ENCODE measurements at regions not wholly inside any gene's neighbourhood (a gene's known extent, or its start where the extent isn't known, plus 50 kb on each side); places are given as distances from the start of the nearest gene placed in this dataset.
"Not testable (repeated sequence)": the region's sequence is repeated elsewhere in the genome, so short reads cannot be mapped to it uniquely, and the experiment has no call there.

DNA sequence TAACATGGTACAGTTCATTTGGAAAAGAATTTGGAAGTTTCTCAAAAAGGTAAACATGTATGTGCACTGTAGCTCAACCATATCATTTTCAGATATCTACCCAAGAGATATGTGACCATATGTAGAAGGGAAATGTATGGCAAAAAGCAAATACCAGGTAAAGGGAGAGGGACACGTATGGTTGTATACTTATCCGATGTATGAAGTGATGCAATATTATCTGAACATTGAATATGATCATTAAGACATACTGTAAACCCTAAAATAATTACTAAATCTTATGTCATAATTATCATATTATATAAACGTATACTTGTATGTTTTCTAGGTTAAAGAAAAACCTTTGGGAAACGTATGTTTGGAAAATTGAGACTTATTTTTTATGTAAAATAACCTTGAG is 367.5 kb upstream of the KCND2 start:
- no peaks in the 10 kb centered on the region for H3K4me1 Mint-ChIP-seq
- no peak overlapping the region for H3K4me3 Mint-ChIP-seq
- no peak for ATAC-seq
- intact Hi-C loops (cut with micrococcal nuclease), result no loop called here
- Histone ChIP-seq H3K27ac (ENCODE audit: low read length) (no peak overlapping the region), H3K36me3 (ENCODE audit: control insufficient read depth, insufficient read depth, low read length) (no peaks in the 10 kb centered on the region), H3K27me3 (ENCODE audit: control insufficient read depth, insufficient read depth, low read length) (no peaks in the 10 kb centered on the region), H3K4me3 (ENCODE audit: low read length) (no peak overlapping the region), H3K4me1 (ENCODE audit: control insufficient read depth, insufficient read depth, low read length) (no peaks in the 10 kb centered on the region), H3K9me3 (ENCODE audit: control insufficient read depth, insufficient read depth, low read length) (peaks cover 8% of the 10 kb centered on the region)
- no peaks in the 10 kb centered on the region for H3K27me3 Mint-ChIP-seq (ENCODE audit: low read depth in 2 of 2)
- TF ChIP-seq CTCF (IDR thresholded peaks at IDR 0.05), result no peak
- WGBS (ENCODE audit: insufficient coverage), result no CpG with 5 or more reads among the region's 4 CpGs
- no peak for DNase-seq
- no peak overlapping the region for H3K27ac Mint-ChIP-seq
- no peaks in the 10 kb centered on the region for H3K36me3 Mint-ChIP-seq
- peaks cover 15 to 16% of the 10 kb centered on the region in 2 donors for H3K9me3 Mint-ChIP-seq

DNA sequence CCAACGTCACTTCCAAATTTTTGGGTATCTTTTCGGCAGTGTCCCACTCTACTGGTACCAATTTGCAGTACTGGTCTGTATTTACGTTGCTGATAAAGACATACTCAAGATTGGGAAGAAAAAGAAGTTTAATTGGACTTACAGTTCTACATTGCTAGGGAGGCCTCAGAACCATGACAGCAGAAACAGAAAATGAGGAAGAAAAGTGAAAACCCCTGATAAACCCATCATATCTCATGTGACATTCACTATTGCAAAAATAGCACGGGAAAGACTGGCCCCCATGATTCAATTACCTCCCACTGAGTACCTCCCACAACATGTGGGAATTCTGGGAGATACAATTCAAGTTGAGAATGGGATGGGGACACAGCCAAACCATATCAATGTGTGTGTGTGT is 364.0 kb upstream of the KCND2 start:
- no peaks in the 10 kb centered on the region for H3K36me3 Mint-ChIP-seq
- no peaks in the 10 kb centered on the region for H3K27me3 Mint-ChIP-seq (ENCODE audit: low read depth in 2 of 2)
- H3K9me3 Mint-ChIP-seq, result peaks cover 13 to 16% of the 10 kb centered on the region in 2 donors

DNA sequence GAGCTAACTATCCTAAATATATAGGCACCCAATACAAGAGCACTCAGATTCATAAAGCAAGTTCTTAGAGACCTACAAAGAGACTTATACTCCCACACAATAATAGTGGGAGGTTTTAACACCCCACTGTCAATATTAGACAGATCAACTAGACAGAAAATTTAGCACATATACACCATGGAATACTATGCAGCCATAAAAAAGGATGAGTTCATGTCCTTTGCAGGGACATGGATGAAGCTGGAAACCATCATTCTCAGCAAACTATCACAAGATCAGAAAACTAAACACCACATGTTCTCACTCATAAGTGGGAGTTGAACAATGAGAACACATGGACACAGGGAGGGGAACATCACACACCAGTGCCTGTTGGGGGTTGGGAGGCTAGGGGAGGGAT is 358.9 kb upstream of the KCND2 start:
- H3K36me3 Mint-ChIP-seq; H3K4me3 Mint-ChIP-seq; H3K4me1 ChIP-seq (ENCODE audit: control insufficient read depth, insufficient read depth, low read length); H3K27me3 Mint-ChIP-seq (ENCODE audit: low read depth in 2 of 2); H3K4me1 Mint-ChIP-seq; H3K9me3 ChIP-seq (ENCODE audit: control insufficient read depth, insufficient read depth, low read length); DNase-seq; H3K36me3 ChIP-seq (ENCODE audit: control insufficient read depth, insufficient read depth, low read length); H3K27me3 ChIP-seq (ENCODE audit: control insufficient read depth, insufficient read depth, low read length); ATAC-seq; intact Hi-C loops (cut with micrococcal nuclease); H3K27ac ChIP-seq (ENCODE audit: low read length); H3K27ac Mint-ChIP-seq; H3K4me3 ChIP-seq (ENCODE audit: low read length): not testable (repeated sequence)
- H3K9me3 Mint-ChIP-seq, result peaks cover 13 to 21% of the 10 kb centered on the region in 2 donors

More for the DNA sequence above, 364.0 kb upstream of the KCND2 start:
- no peak overlapping the region for H3K4me3 ChIP-seq (ENCODE audit: low read length)
- intact Hi-C loops (cut with micrococcal nuclease), result no loop called here
- Mint-ChIP-seq H3K4me1 (no peaks in the 10 kb centered on the region), H3K4me3 (no peak overlapping the region), H3K27ac (no peak overlapping the region)
- H3K27me3 ChIP-seq (ENCODE audit: control insufficient read depth, insufficient read depth, low read length), result no peaks in the 10 kb centered on the region
- H3K27ac ChIP-seq (ENCODE audit: low read length), result no peak overlapping the region
- no peaks in the 10 kb centered on the region for H3K4me1 ChIP-seq (ENCODE audit: control insufficient read depth, insufficient read depth, low read length)
- H3K9me3 ChIP-seq (ENCODE audit: control insufficient read depth, insufficient read depth, low read length), result peaks cover 8% of the 10 kb centered on the region
- TF ChIP-seq CTCF (IDR thresholded peaks at IDR 0.05), result no peak
- no peaks in the 10 kb centered on the region for H3K36me3 ChIP-seq (ENCODE audit: control insufficient read depth, insufficient read depth, low read length)
- no peak for ATAC-seq
- WGBS (ENCODE audit: insufficient coverage), result 87% methylated on average over 3 of the region's 4 CpGs
- no peak for DNase-seq

GRCh38 chr7:119916501-119916900 is 356.5 kb upstream of the KCND2 start:
- Mint-ChIP-seq H3K27ac (no peak overlapping the region), H3K4me1 (no peaks in the 10 kb centered on the region), H3K4me3 (no peak overlapping the region), H3K27me3 (ENCODE audit: low read depth in 2 of 2) (no peaks in the 10 kb centered on the region), H3K9me3 (peaks cover 12 to 21% of the 10 kb centered on the region in 2 donors), H3K36me3 (no peaks in the 10 kb centered on the region)
- Histone ChIP-seq H3K4me3 (ENCODE audit: low read length) (no peak overlapping the region), H3K36me3 (ENCODE audit: control insufficient read depth, insufficient read depth, low read length) (no peaks in the 10 kb centered on the region), H3K27me3 (ENCODE audit: control insufficient read depth, insufficient read depth, low read length) (no peaks in the 10 kb centered on the region), H3K27ac (ENCODE audit: low read length) (no peak overlapping the region), H3K4me1 (ENCODE audit: control insufficient read depth, insufficient read depth, low read length) (no peaks in the 10 kb centered on the region), H3K9me3 (ENCODE audit: control insufficient read depth, insufficient read depth, low read length) (no peaks in the 10 kb centered on the region)
- WGBS (ENCODE audit: insufficient coverage), result no CpG with 5 or more reads among the region's 1 CpG
- ATAC-seq, result no peak
- DNase-seq, result no peak
- intact Hi-C loops (cut with micrococcal nuclease), result no loop called here
- no peak for TF ChIP-seq CTCF (IDR thresholded peaks at IDR 0.05)

All from natural killer cell (primary cell).